PC-3 (cell line): ENCODE measurements at regions not wholly inside any gene's neighbourhood (a gene's known extent, or its start where the extent isn't known, plus 50 kb on each side); places are given as distances from the start of the nearest gene placed in this dataset.

Experiments
- ATAC-seq: fragments of 200-7000 bp; cut with Tn5 transposase; 2 replicates; pipeline ENCODE4 v1.9.1; 2020; ENCODE audit warnings: mild to moderate bottlenecking, moderate library complexity
- BruUV-seq: library from RNA; stranded (reverse); fragments of 400-500 nt; replicated peaks from 2 replicates; lab custom pipeline; 2021; lab: Mats Ljungman, UMichigan
- CTCF ChIA-PET: fragments of 300-600 bp; sonication (Branson Sonifier 250); formaldehyde crosslinking; loops from one replicate; lab custom pipeline; 2022; ENCODE audit warnings: antibody characterized with exemption; lab: Charles Lee
- POLR2A ChIA-PET: fragments of 300-600 bp; sonication (Branson Sonifier 250); formaldehyde crosslinking; loops from one replicate; lab custom pipeline; 2022; ENCODE audit warnings: antibody characterized with exemption; ENCODE audit not compliant: unreplicated experiment; lab: Charles Lee
- DNase-seq: peaks from one replicate; pipeline ENCODE4 v3.0.0-alpha.2; 2015
- H2AFZ ChIP-seq: fragments of 300-600 bp; sonication (generic); 2 replicates; pipeline ENCODE4 v1.6.0; 2016; ENCODE audit warnings: antibody characterized with exemption, low read length
- H3F3A ChIP-seq: fragments of 300-600 bp; sonication (generic); one replicate; pipeline ENCODE4 v1.6.0; 2017; ENCODE audit warnings: antibody characterized with exemption, low read length, control low read depth, mild to moderate bottlenecking; ENCODE audit not compliant: unreplicated experiment
- H3K27ac ChIP-seq: fragments of 300-600 bp; sonication (generic); 2 replicates; pipeline ENCODE4 v1.5.1; 2016; ENCODE audit warnings: mild to moderate bottlenecking, low read length
- H3K27me3 ChIP-seq: fragments of 300-600 bp; sonication (generic); 2 replicates; pipeline ENCODE4 v1.6.1; 2016; ENCODE audit warnings: low read length, mixed read lengths
- H3K36me3 ChIP-seq: fragments of 300-600 bp; sonication (generic); 2 replicates; pipeline ENCODE4 v1.6.1; 2016; ENCODE audit warnings: low read depth, mixed run types, low read length, mixed read lengths
- H3K4me1 ChIP-seq: fragments of 300-600 bp; sonication (generic); 2 replicates; pipeline ENCODE4 v1.5.1; 2016; ENCODE audit warnings: low read length; ENCODE audit not compliant: insufficient read depth
- H3K4me2 ChIP-seq: fragments of 300-600 bp; sonication (generic); 2 replicates; pipeline ENCODE4 v1.6.0; 2016; ENCODE audit warnings: low read length
- H3K4me3 ChIP-seq: fragments of 300-600 bp; sonication (generic); 2 replicates; pipeline ENCODE4 v1.5.1; 2016; ENCODE audit warnings: mild to moderate bottlenecking, low read length, mixed read lengths
- H3K79me2 ChIP-seq: fragments of 300-600 bp; sonication (generic); 2 replicates; pipeline ENCODE4 v1.6.1; 2017; ENCODE audit warnings: low read length, mixed read lengths
- H3K9ac ChIP-seq: fragments of 300-600 bp; sonication (generic); 2 replicates; pipeline ENCODE4 v1.6.0; 2016; ENCODE audit warnings: mild to moderate bottlenecking, low read length
- H3K9me2 ChIP-seq: fragments of 300-600 bp; sonication (generic); replicated peaks from 2 replicates; pipeline ENCODE4 v1.6.1; 2016; ENCODE audit warnings: mixed run types, low read length, mixed read lengths
- H3K9me3 ChIP-seq: fragments of 300-600 bp; sonication (generic); 2 replicates; pipeline ENCODE4 v1.6.1; 2016; ENCODE audit warnings: low read length, mixed read lengths
- H4K20me1 ChIP-seq: fragments of 300-600 bp; sonication (generic); 2 replicates; pipeline ENCODE4 v1.6.1; 2016; ENCODE audit warnings: low read length, mixed read lengths
- EZH2 ChIP-seq: fragments of 300-600 bp; sonication (generic); IDR thresholded peaks from one replicate; pipeline ENCODE4 v1.6.1; 2017; ENCODE audit warnings: antibody characterized with exemption, mild to moderate bottlenecking, low read length; ENCODE audit not compliant: unreplicated experiment
- EZH2phosphoT487 ChIP-seq: fragments of 300-600 bp; sonication (generic); IDR thresholded peaks from 2 replicates; pipeline ENCODE4 v1.6.1; 2018; ENCODE audit warnings: mild to moderate bottlenecking, antibody characterized with exemption, low read length, borderline replicate concordance
- intact Hi-C: fragments of 100-400 bp; cut with micrococcal nuclease; formaldehyde crosslinking; loops from 2 replicates; pipeline ENCODE4 v1.9.0; 2023
- TF ChIP-seq, protein P1 (sequence below): fragments of 300-600 bp; sonication (generic); conservative IDR thresholded peaks from 2 replicates; pipeline ENCODE4 v1.5.1; 2017; ENCODE audit warnings: antibody characterized with exemption, low read depth, mild to moderate bottlenecking, low read length

DNA sequence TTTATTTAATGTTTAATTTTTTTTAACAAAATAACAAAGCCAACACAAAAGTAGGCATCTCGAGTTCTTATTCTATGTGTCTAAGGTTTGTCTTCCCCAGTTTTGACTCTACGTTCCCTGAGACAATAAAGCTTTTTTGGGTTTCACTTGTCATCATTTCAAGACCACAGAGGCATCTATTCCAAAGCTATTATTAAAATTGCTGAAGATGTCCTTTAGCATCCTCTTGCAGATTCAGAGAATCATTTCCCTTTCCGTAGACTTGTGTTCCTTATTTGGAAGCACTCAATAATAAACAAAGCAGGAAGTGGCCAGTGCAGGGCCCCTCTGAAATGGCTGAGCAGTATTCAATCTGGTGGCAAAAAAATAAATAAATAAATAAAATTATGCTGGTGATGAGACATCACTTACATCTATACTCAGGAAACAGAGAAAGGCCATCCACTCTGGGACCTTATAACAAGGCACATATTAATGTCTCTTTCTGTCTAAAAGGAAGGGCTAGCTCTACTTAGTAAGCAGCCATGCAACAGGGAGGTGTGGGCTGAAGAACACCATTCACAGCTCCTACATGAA lies 362.3 kb downstream of the WDR72 start:
- H3K9ac ChIP-seq: no peak overlapping the region
- intact Hi-C loops: no loop called here
- DNase-seq (no peak), ATAC-seq (no peak)
- no peak overlapping the region for H3K4me3 ChIP-seq
- no peaks in the 10 kb centered on the region for H3K4me1 ChIP-seq
- H3K9me3 ChIP-seq: no peaks in the 10 kb centered on the region
- no peaks in the 10 kb centered on the region for H3K9me2 ChIP-seq
- BruUV-seq: no TSS peak
- TF ChIP-seq EZH2phosphoT487 (no peak), EZH2 (no peak)
- TF ChIP-seq, protein P1, sequence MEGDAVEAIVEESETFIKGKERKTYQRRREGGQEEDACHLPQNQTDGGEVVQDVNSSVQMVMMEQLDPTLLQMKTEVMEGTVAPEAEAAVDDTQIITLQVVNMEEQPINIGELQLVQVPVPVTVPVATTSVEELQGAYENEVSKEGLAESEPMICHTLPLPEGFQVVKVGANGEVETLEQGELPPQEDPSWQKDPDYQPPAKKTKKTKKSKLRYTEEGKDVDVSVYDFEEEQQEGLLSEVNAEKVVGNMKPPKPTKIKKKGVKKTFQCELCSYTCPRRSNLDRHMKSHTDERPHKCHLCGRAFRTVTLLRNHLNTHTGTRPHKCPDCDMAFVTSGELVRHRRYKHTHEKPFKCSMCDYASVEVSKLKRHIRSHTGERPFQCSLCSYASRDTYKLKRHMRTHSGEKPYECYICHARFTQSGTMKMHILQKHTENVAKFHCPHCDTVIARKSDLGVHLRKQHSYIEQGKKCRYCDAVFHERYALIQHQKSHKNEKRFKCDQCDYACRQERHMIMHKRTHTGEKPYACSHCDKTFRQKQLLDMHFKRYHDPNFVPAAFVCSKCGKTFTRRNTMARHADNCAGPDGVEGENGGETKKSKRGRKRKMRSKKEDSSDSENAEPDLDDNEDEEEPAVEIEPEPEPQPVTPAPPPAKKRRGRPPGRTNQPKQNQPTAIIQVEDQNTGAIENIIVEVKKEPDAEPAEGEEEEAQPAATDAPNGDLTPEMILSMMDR: no peak
- H3K36me3 ChIP-seq: no peaks in the 10 kb centered on the region
- POLR2A ChIA-PET: no interaction called here
- no peak overlapping the region for H3K4me2 ChIP-seq
- H3K27me3 ChIP-seq: peaks cover 3% of the 10 kb centered on the region; the same call in 1 of the 2 replicates
- CTCF ChIA-PET: no interaction called here
- no peaks in the 10 kb centered on the region for H4K20me1 ChIP-seq
- no peak overlapping the region for H2AFZ ChIP-seq
- no peaks in the 10 kb centered on the region for H3F3A ChIP-seq
- no peak overlapping the region for H3K27ac ChIP-seq
- H3K79me2 ChIP-seq: no peaks in the 10 kb centered on the region

DNA sequence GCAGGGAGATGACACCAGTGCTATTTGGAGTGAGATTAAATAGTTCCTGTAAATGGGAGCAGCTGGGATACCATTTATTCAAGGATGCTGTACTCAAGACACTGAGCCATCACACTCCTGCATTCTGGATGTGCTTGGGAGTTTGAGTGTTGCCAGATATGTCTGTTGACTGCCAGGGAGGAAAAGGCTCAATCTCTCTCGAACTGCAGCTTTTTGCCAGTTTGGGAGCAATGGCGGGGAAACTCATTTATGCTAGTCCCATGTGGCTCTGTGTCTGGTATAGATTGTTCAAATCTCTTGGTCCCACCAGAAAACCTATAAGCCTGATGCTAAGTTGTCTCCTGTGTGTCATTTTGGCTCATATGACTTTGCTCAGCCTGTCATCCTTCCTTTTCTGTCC lies 363.6 kb downstream of the WDR72 start:
- H3K27ac ChIP-seq: no peak overlapping the region
- no peaks in the 10 kb centered on the region for H3K9me3 ChIP-seq
- H3K4me2 ChIP-seq: no peak overlapping the region
- H3K9me2 ChIP-seq: no peaks in the 10 kb centered on the region
- H3K36me3 ChIP-seq: no peaks in the 10 kb centered on the region
- DNase-seq (no peak), ATAC-seq (no peak)
- no peak overlapping the region for H2AFZ ChIP-seq
- no peaks in the 10 kb centered on the region for H3K79me2 ChIP-seq
- peaks cover 16% of the 10 kb centered on the region; the same call in 1 of the 2 replicates for H3K27me3 ChIP-seq
- H3K9ac ChIP-seq: no peak overlapping the region
- BruUV-seq: no TSS peak
- ChIA-PET CTCF (no interaction called here), POLR2A (no interaction called here)
- intact Hi-C loops: no loop called here
- H3F3A ChIP-seq: no peaks in the 10 kb centered on the region
- H3K4me1 ChIP-seq: no peaks in the 10 kb centered on the region
- no peaks in the 10 kb centered on the region for H4K20me1 ChIP-seq
- no peak for TF ChIP-seq EZH2
- TF ChIP-seq, protein P1: no peak
- TF ChIP-seq EZH2phosphoT487: no peak
- H3K4me3 ChIP-seq: no peak overlapping the region

GRCh38 chr15:53390549-53390948 lies 368.9 kb downstream of the WDR72 start:
- Histone ChIP-seq H3K27me3 (peaks cover 17% of the 10 kb centered on the region; the same call in 1 of the 2 replicates), H3K27ac (no peak overlapping the region), H4K20me1 (no peaks in the 10 kb centered on the region), H3K9me2 (no peaks in the 10 kb centered on the region), H3K9ac (no peak overlapping the region), H3K4me1 (no peaks in the 10 kb centered on the region), H2AFZ (no peak overlapping the region), H3F3A (no peaks in the 10 kb centered on the region), H3K4me3 (no peak overlapping the region), H3K4me2 (no peak overlapping the region), H3K36me3 (no peaks in the 10 kb centered on the region), H3K79me2 (no peaks in the 10 kb centered on the region), H3K9me3 (no peaks in the 10 kb centered on the region)
- ChIA-PET CTCF (no interaction called here), POLR2A (no interaction called here)
- intact Hi-C loops: no loop called here
- BruUV-seq: no TSS peak
- ATAC-seq (no peak), DNase-seq (no peak)
- TF ChIP-seq EZH2phosphoT487 (no peak), EZH2 (no peak)
- TF ChIP-seq, protein P1: no peak
